Activated naive CD4-positive, alpha-beta T cell treated with anti-CD3 and anti-CD28 coated beads for 36 hours (primary cell): ENCODE measurements at regions not wholly inside any gene's neighbourhood (a gene's known extent, or its start where the extent isn't known, plus 50 kb on each side); places are given as distances from the start of the nearest gene placed in this dataset.

Experiments
- CTCF ChIA-PET: fragments of 350-600 bp; sonication (Branson Sonifier 250); formaldehyde crosslinking; loops from one replicate; lab custom pipeline; 2021; ENCODE audit warnings: antibody characterized with exemption; lab: Charles Lee
- DNase-seq: peaks from one replicate; pipeline ENCODE4 v3.0.0-alpha.2; 2020
- H3K27ac Mint-ChIP-seq: one replicate; pipeline ENCODE4 v1.8.0; 2021; ENCODE audit warnings: mild to moderate bottlenecking, mixed read lengths
- H3K27me3 Mint-ChIP-seq: one replicate; pipeline ENCODE4 v1.8.0; 2021; ENCODE audit warnings: low read depth, mixed read lengths
- H3K36me3 Mint-ChIP-seq: one replicate; pipeline ENCODE4 v1.8.0; 2021; ENCODE audit warnings: low read depth, mixed read lengths
- H3K4me1 Mint-ChIP-seq: one replicate; pipeline ENCODE4 v1.8.0; 2021; ENCODE audit warnings: low read depth, mixed read lengths
- H3K4me3 Mint-ChIP-seq: one replicate; pipeline ENCODE4 v1.8.0; 2021; ENCODE audit warnings: mild to moderate bottlenecking, moderate library complexity, mixed read lengths
- H3K9me3 Mint-ChIP-seq: one replicate; pipeline ENCODE4 v1.8.0; 2021; ENCODE audit warnings: mixed read lengths
- intact Hi-C: fragments of 100-400 bp; cut with micrococcal nuclease; formaldehyde crosslinking; loops from one replicate; pipeline ENCODE4 v1.15.1; 2023

- Mint-ChIP-seq H3K9me3 (peaks cover 22% of the 10 kb centered on the region), H3K27ac (no peak overlapping the region), H3K4me3 (no peak overlapping the region), H3K36me3 (peaks cover 4% of the 10 kb centered on the region), H3K4me1 (no peaks in the 10 kb centered on the region), H3K27me3 (no peaks in the 10 kb centered on the region)
- DNase-seq, result no peak
- intact Hi-C loops, result no loop called here
- CTCF ChIA-PET, result no interaction called here
These were observed 158.5 kb upstream of the HCCS start for GRCh38 chrX:10952619-10953018.

DNA sequence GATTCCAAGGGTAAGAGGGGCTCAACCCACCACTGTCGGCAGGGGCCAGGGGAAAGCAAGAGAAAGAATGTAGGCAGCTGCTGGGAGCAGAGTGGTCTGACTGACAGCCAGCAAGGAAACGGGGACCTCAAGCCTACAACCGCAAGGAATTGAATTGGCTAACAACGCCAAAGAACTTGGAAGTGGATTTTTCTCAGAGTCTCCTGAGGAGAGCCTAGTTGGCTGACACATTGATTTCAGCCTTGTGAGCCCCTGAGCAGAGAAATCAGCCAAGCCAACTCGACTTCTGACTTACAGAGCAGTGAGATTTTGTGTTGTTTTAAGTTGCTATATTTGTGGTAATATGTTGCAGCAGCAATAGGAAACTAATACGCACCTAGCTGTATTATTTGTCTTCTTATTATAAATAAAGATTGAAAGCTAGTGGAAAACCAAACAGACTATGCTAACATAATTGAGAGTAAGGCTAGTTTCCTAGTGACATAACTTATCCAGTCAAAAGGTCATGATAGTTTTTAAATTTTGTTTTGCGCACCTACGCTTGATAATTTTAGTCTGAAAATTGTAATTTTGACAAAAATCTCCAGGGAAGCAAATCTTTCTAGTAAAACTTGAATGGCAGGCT, 145.8 kb upstream of the HCCS start:
- no peak for DNase-seq
- Mint-ChIP-seq H3K9me3 (peaks cover 8% of the 10 kb centered on the region), H3K4me3 (no peak overlapping the region), H3K4me1 (no peaks in the 10 kb centered on the region), H3K36me3 (no peaks in the 10 kb centered on the region), H3K27ac (no peak overlapping the region), H3K27me3 (no peaks in the 10 kb centered on the region)
- intact Hi-C loops, result no loop called here
- CTCF ChIA-PET, result no interaction called here

GRCh38 chrX:10966057-10966456, 145.1 kb upstream of the HCCS start:
- Mint-ChIP-seq H3K27ac (no peak overlapping the region), H3K27me3 (no peaks in the 10 kb centered on the region), H3K36me3 (no peaks in the 10 kb centered on the region), H3K9me3 (peaks cover 6% of the 10 kb centered on the region), H3K4me1 (no peaks in the 10 kb centered on the region), H3K4me3 (no peak overlapping the region)
- intact Hi-C loops, result no loop called here
- DNase-seq, result no peak
- CTCF ChIA-PET, result no interaction called here

GRCh38 chrX:10971176-10971575, 140.0 kb upstream of the HCCS start:
- H3K9me3 Mint-ChIP-seq, result peaks cover 7% of the 10 kb centered on the region
- no peak for DNase-seq
- H3K4me1 Mint-ChIP-seq, result no peaks in the 10 kb centered on the region
- CTCF ChIA-PET, result interaction anchor here (0.7 kb wide), 1 partner anchor 399 kb away, joined by 3 read pairs; no protein-coding TSS in a partner anchor
- intact Hi-C loops, result no loop called here
- no peak overlapping the region for H3K27ac Mint-ChIP-seq
- H3K36me3 Mint-ChIP-seq, result no peaks in the 10 kb centered on the region
- no peak overlapping the region for H3K4me3 Mint-ChIP-seq
- no peaks in the 10 kb centered on the region for H3K27me3 Mint-ChIP-seq

GRCh38 chrX:10971759-10972158, 139.4 kb upstream of the HCCS start:
- H3K36me3 Mint-ChIP-seq, result no peaks in the 10 kb centered on the region
- no peak overlapping the region for H3K27ac Mint-ChIP-seq
- no peaks in the 10 kb centered on the region for H3K4me1 Mint-ChIP-seq
- H3K4me3 Mint-ChIP-seq, result no peak overlapping the region
- DNase-seq, result no peak
- CTCF ChIA-PET, result interaction anchor here (0.7 kb wide), 1 partner anchor 400 kb away, joined by 3 read pairs; no protein-coding TSS in a partner anchor
- H3K27me3 Mint-ChIP-seq, result no peaks in the 10 kb centered on the region
- intact Hi-C loops, result no loop called here
- H3K9me3 Mint-ChIP-seq, result peaks cover 9% of the 10 kb centered on the region

DNA sequence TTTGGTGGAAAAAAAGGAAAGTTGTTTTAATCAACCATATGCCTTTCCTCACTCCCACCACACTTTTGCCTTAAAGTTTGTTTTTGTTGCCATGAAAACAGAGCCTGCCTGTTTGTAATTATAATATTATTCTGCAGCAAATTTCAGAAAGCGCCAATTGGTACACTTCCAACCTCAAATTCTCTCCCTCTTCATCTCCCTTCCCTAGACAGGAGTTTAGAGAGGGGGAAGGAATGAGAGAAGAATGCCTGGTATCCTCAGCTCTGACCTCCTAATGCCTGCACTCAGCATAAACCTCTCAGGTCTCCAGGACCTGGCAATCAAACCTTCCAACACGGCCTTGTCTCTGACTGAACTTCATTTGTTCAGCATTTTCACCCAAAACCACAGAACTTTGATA, 138.4 kb upstream of the HCCS start:
- H3K27ac Mint-ChIP-seq, result no peak overlapping the region
- H3K27me3 Mint-ChIP-seq, result no peaks in the 10 kb centered on the region
- intact Hi-C loops, result no loop called here
- H3K4me1 Mint-ChIP-seq, result no peaks in the 10 kb centered on the region
- H3K9me3 Mint-ChIP-seq, result peaks cover 10% of the 10 kb centered on the region
- H3K36me3 Mint-ChIP-seq, result no peaks in the 10 kb centered on the region
- no peak for DNase-seq
- CTCF ChIA-PET, result no interaction called here
- H3K4me3 Mint-ChIP-seq, result no peak overlapping the region

DNA sequence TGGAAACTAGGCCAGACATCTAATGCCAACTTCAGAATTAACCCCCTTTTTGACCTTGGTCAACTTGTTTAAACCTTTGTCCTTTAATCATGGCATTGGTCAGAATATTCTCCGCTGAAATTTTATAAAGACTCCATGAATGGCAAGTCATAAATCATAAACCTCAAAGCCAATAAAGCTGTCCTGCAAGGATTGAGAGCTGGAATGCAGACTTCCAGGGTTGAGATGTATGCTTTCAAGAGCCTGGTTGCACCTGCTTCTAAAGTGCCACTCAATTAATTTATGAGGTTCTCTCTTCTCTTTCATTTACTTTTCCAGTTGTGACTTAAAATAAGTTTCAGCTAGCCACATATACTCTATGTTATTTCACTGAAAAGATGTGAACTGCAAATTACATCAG, 136.2 kb upstream of the HCCS start:
- Mint-ChIP-seq H3K36me3 (peaks cover 1% of the 10 kb centered on the region), H3K9me3 (peaks cover 10% of the 10 kb centered on the region)
- intact Hi-C loops, result no loop called here

GRCh38 chrX:10979956-10980355, 131.2 kb upstream of the HCCS start:
- peaks cover 2% of the 10 kb centered on the region for H3K36me3 Mint-ChIP-seq
- H3K27ac Mint-ChIP-seq, result no peak overlapping the region

More for the DNA sequence above, 136.2 kb upstream of the HCCS start:
- Mint-ChIP-seq H3K27me3 (no peaks in the 10 kb centered on the region), H3K27ac (no peak overlapping the region), H3K4me3 (no peak overlapping the region), H3K4me1 (no peaks in the 10 kb centered on the region)
- CTCF ChIA-PET, result no interaction called here
- no peak for DNase-seq

GRCh38 chrX:10981506-10981905, 129.6 kb upstream of the HCCS start:
- intact Hi-C loops, result no loop called here
- H3K27me3 Mint-ChIP-seq, result no peaks in the 10 kb centered on the region
- DNase-seq, result no peak
- H3K4me3 Mint-ChIP-seq, result no peak overlapping the region
- H3K4me1 Mint-ChIP-seq, result no peaks in the 10 kb centered on the region
- CTCF ChIA-PET, result no interaction called here
- peaks cover 6% of the 10 kb centered on the region for H3K9me3 Mint-ChIP-seq
- no peak overlapping the region for H3K27ac Mint-ChIP-seq
- H3K36me3 Mint-ChIP-seq, result peaks cover 2% of the 10 kb centered on the region

More at GRCh38 chrX:10979956-10980355, 131.2 kb upstream of the HCCS start:
- Mint-ChIP-seq H3K4me3 (no peak overlapping the region), H3K4me1 (no peaks in the 10 kb centered on the region), H3K9me3 (peaks cover 5% of the 10 kb centered on the region), H3K27me3 (no peaks in the 10 kb centered on the region)
- no peak for DNase-seq
- CTCF ChIA-PET, result no interaction called here
- intact Hi-C loops, result no loop called here

DNA sequence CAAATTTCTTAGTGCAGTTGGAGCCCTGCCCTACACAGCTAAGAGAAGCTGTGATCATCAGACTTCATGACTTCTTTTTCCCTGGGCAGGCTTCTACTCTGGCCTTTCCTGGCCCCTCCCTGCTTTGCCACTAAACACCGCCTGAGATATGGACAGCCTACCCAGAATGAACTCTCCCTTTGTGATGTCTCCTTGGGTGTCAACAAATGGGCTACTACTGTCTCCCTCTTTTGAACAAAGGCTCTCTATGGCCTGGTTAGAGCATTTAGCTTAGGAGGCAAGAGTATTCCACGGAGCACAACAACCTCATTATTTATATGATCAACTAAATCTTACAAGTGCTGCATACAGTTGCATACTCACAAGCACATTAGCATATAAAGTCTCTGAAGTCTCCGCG, 127.6 kb upstream of the HCCS start:
- no peaks in the 10 kb centered on the region for H3K27me3 Mint-ChIP-seq
- no peak for DNase-seq
- intact Hi-C loops, result no loop called here
- no peak overlapping the region for H3K4me3 Mint-ChIP-seq
- H3K9me3 Mint-ChIP-seq, result peaks cover 2% of the 10 kb centered on the region
- CTCF ChIA-PET, result no interaction called here
- no peak overlapping the region for H3K27ac Mint-ChIP-seq
- no peaks in the 10 kb centered on the region for H3K4me1 Mint-ChIP-seq
- peaks cover 2% of the 10 kb centered on the region for H3K36me3 Mint-ChIP-seq

DNA sequence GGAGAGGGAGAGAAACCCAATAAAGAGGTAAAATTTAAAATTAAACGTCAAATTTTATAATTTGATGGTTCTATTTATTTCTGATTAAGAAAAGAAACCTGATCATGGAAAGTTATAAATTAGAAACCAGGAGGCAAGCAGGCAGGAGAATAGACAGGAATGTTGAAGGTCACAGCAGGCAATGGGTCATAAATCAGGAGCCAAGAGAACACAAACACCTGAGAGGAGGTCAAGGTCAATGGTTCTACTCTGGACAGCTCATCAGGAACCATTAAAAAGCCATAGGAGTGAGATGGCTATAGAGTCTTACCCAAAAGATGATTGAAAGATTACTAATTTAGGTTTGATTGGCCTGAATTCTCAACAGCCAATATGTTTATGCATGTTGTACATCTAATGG, 126.9 kb upstream of the HCCS start:
- H3K27me3 Mint-ChIP-seq, result no peaks in the 10 kb centered on the region
- DNase-seq, result no peak
- H3K9me3 Mint-ChIP-seq, result peaks cover 2% of the 10 kb centered on the region
- no peaks in the 10 kb centered on the region for H3K4me1 Mint-ChIP-seq
- peaks cover 2% of the 10 kb centered on the region for H3K36me3 Mint-ChIP-seq
- no peak overlapping the region for H3K27ac Mint-ChIP-seq
- CTCF ChIA-PET, result no interaction called here
- H3K4me3 Mint-ChIP-seq, result no peak overlapping the region
- intact Hi-C loops, result no loop called here

DNA sequence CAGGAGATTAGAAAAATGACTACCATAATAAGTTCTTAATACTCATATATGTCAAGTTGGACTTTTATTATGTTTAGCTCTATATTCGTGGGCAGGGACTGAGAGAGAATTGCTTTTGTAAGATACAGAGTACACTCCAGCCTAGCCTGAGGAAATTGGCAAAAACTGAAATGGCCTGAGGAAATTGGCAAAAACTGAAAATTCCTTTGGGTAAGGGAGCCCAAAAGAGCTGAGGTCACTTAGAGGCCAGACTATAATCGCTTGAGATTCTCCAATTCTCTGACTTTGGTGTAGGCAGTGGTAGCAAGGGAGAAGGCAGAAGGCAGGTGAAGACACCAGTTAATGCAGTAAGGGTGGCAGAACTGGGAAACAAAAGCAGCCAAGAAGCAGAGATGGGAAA, 124.5 kb upstream of the HCCS start:
- intact Hi-C loops, result no loop called here
- Mint-ChIP-seq H3K9me3 (peaks cover 2% of the 10 kb centered on the region), H3K4me3 (no peak overlapping the region), H3K27ac (no peak overlapping the region), H3K4me1 (no peaks in the 10 kb centered on the region), H3K36me3 (no peaks in the 10 kb centered on the region), H3K27me3 (no peaks in the 10 kb centered on the region)
- no peak for DNase-seq
- CTCF ChIA-PET, result no interaction called here

DNA sequence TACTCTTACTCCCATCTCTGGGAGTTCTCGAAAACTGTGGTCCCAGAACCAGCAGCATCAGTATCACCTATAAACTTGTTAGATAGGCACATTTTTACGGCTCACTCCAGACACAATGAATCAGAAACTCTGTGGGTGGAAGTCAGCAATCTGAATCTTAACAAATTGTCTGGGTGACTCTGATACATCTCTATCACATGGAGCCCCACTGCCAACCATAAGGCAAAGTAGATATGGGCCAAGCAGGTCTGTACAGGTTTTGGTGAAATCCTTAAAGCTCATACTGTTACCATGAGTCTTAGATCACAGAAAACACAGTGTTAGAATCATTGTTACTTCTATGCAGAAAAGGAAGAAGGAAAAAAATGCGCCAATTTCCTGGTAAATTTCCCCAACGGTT, 122.5 kb upstream of the HCCS start:
- Mint-ChIP-seq H3K4me1 (no peaks in the 10 kb centered on the region), H3K9me3 (peaks cover 2% of the 10 kb centered on the region), H3K4me3 (no peak overlapping the region), H3K27me3 (no peaks in the 10 kb centered on the region), H3K27ac (no peak overlapping the region), H3K36me3 (no peaks in the 10 kb centered on the region)
- intact Hi-C loops, result no loop called here
- no peak for DNase-seq
- CTCF ChIA-PET, result no interaction called here
